PC-3 (cell line): ENCODE measurements at regions not wholly inside any gene's neighbourhood (a gene's known extent, or its start where the extent isn't known, plus 50 kb on each side); places are given as distances from the start of the nearest gene placed in this dataset.

ENCODE experiments used
- ATAC-seq: fragments of 200-7000 bp; cut with Tn5 transposase; 2 replicates; pipeline ENCODE4 v1.9.1; 2020; ENCODE audit warnings: mild to moderate bottlenecking, moderate library complexity
- BruUV-seq: library from RNA; stranded (reverse); fragments of 400-500 nt; replicated peaks from 2 replicates; lab custom pipeline; 2021; lab: Mats Ljungman, UMichigan
- CTCF ChIA-PET: fragments of 300-600 bp; sonication (Branson Sonifier 250); formaldehyde crosslinking; loops from one replicate; lab custom pipeline; 2022; ENCODE audit warnings: antibody characterized with exemption; lab: Charles Lee
- POLR2A ChIA-PET: fragments of 300-600 bp; sonication (Branson Sonifier 250); formaldehyde crosslinking; loops from one replicate; lab custom pipeline; 2022; ENCODE audit warnings: antibody characterized with exemption; ENCODE audit not compliant: unreplicated experiment; lab: Charles Lee
- DNase-seq: peaks from one replicate; pipeline ENCODE4 v3.0.0-alpha.2; 2015
- H2AFZ ChIP-seq: fragments of 300-600 bp; sonication (generic); 2 replicates; pipeline ENCODE4 v1.6.0; 2016; ENCODE audit warnings: antibody characterized with exemption, low read length
- H3F3A ChIP-seq: fragments of 300-600 bp; sonication (generic); one replicate; pipeline ENCODE4 v1.6.0; 2017; ENCODE audit warnings: antibody characterized with exemption, low read length, control low read depth, mild to moderate bottlenecking; ENCODE audit not compliant: unreplicated experiment
- H3K27ac ChIP-seq: fragments of 300-600 bp; sonication (generic); 2 replicates; pipeline ENCODE4 v1.5.1; 2016; ENCODE audit warnings: mild to moderate bottlenecking, low read length
- H3K27me3 ChIP-seq: fragments of 300-600 bp; sonication (generic); 2 replicates; pipeline ENCODE4 v1.6.1; 2016; ENCODE audit warnings: low read length, mixed read lengths
- H3K36me3 ChIP-seq: fragments of 300-600 bp; sonication (generic); 2 replicates; pipeline ENCODE4 v1.6.1; 2016; ENCODE audit warnings: low read depth, mixed run types, low read length, mixed read lengths
- H3K4me1 ChIP-seq: fragments of 300-600 bp; sonication (generic); 2 replicates; pipeline ENCODE4 v1.5.1; 2016; ENCODE audit warnings: low read length; ENCODE audit not compliant: insufficient read depth
- H3K4me2 ChIP-seq: fragments of 300-600 bp; sonication (generic); 2 replicates; pipeline ENCODE4 v1.6.0; 2016; ENCODE audit warnings: low read length
- H3K4me3 ChIP-seq: fragments of 300-600 bp; sonication (generic); 2 replicates; pipeline ENCODE4 v1.5.1; 2016; ENCODE audit warnings: mild to moderate bottlenecking, low read length, mixed read lengths
- H3K79me2 ChIP-seq: fragments of 300-600 bp; sonication (generic); 2 replicates; pipeline ENCODE4 v1.6.1; 2017; ENCODE audit warnings: low read length, mixed read lengths
- H3K9ac ChIP-seq: fragments of 300-600 bp; sonication (generic); 2 replicates; pipeline ENCODE4 v1.6.0; 2016; ENCODE audit warnings: mild to moderate bottlenecking, low read length
- H3K9me2 ChIP-seq: fragments of 300-600 bp; sonication (generic); replicated peaks from 2 replicates; pipeline ENCODE4 v1.6.1; 2016; ENCODE audit warnings: mixed run types, low read length, mixed read lengths
- H3K9me3 ChIP-seq: fragments of 300-600 bp; sonication (generic); 2 replicates; pipeline ENCODE4 v1.6.1; 2016; ENCODE audit warnings: low read length, mixed read lengths
- H4K20me1 ChIP-seq: fragments of 300-600 bp; sonication (generic); 2 replicates; pipeline ENCODE4 v1.6.1; 2016; ENCODE audit warnings: low read length, mixed read lengths
- EZH2 ChIP-seq: fragments of 300-600 bp; sonication (generic); IDR thresholded peaks from one replicate; pipeline ENCODE4 v1.6.1; 2017; ENCODE audit warnings: antibody characterized with exemption, mild to moderate bottlenecking, low read length; ENCODE audit not compliant: unreplicated experiment
- EZH2phosphoT487 ChIP-seq: fragments of 300-600 bp; sonication (generic); IDR thresholded peaks from 2 replicates; pipeline ENCODE4 v1.6.1; 2018; ENCODE audit warnings: mild to moderate bottlenecking, antibody characterized with exemption, low read length, borderline replicate concordance
- intact Hi-C: fragments of 100-400 bp; cut with micrococcal nuclease; formaldehyde crosslinking; loops from 2 replicates; pipeline ENCODE4 v1.9.0; 2023
- TF ChIP-seq, protein P1 (sequence below): fragments of 300-600 bp; sonication (generic); conservative IDR thresholded peaks from 2 replicates; pipeline ENCODE4 v1.5.1; 2017; ENCODE audit warnings: antibody characterized with exemption, low read depth, mild to moderate bottlenecking, low read length

GRCh38 chr20:19115581-19115980, 96.9 kb upstream of the SLC24A3 start:
- POLR2A ChIA-PET, result no interaction called here
- no peak overlapping the region for H3K4me3 ChIP-seq
- DNase-seq (no peak), ATAC-seq (no peak)
- no TSS peak for BruUV-seq
- no peak overlapping the region for H3K9ac ChIP-seq
- TF ChIP-seq EZH2, result no peak
- no peak for TF ChIP-seq EZH2phosphoT487
- TF ChIP-seq, protein P1, sequence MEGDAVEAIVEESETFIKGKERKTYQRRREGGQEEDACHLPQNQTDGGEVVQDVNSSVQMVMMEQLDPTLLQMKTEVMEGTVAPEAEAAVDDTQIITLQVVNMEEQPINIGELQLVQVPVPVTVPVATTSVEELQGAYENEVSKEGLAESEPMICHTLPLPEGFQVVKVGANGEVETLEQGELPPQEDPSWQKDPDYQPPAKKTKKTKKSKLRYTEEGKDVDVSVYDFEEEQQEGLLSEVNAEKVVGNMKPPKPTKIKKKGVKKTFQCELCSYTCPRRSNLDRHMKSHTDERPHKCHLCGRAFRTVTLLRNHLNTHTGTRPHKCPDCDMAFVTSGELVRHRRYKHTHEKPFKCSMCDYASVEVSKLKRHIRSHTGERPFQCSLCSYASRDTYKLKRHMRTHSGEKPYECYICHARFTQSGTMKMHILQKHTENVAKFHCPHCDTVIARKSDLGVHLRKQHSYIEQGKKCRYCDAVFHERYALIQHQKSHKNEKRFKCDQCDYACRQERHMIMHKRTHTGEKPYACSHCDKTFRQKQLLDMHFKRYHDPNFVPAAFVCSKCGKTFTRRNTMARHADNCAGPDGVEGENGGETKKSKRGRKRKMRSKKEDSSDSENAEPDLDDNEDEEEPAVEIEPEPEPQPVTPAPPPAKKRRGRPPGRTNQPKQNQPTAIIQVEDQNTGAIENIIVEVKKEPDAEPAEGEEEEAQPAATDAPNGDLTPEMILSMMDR, result no peak
- no peaks in the 10 kb centered on the region for H3F3A ChIP-seq
- CTCF ChIA-PET, result no interaction called here
- no peaks in the 10 kb centered on the region for H3K9me3 ChIP-seq
- H3K79me2 ChIP-seq, result no peaks in the 10 kb centered on the region
- H3K4me2 ChIP-seq, result no peak overlapping the region
- H3K27me3 ChIP-seq, result no peaks in the 10 kb centered on the region; the same call in 1 of the 2 replicates
- peaks cover 4% of the 10 kb centered on the region; the same call in 1 of the 2 replicates for H3K4me1 ChIP-seq
- no peaks in the 10 kb centered on the region for H3K36me3 ChIP-seq
- intact Hi-C loops, result no loop called here
- H3K9me2 ChIP-seq, result no peaks in the 10 kb centered on the region
- H4K20me1 ChIP-seq, result no peaks in the 10 kb centered on the region
- no peak overlapping the region for H3K27ac ChIP-seq
- no peak overlapping the region for H2AFZ ChIP-seq

- Histone ChIP-seq H3K79me2 (no peaks in the 10 kb centered on the region), H4K20me1 (no peaks in the 10 kb centered on the region), H3K4me3 (no peak overlapping the region), H3K4me2 (no peak overlapping the region), H3K4me1 (no peaks in the 10 kb centered on the region), H3K9me3 (no peaks in the 10 kb centered on the region), H3K36me3 (no peaks in the 10 kb centered on the region), H2AFZ (no peak overlapping the region), H3F3A (no peaks in the 10 kb centered on the region), H3K9me2 (no peaks in the 10 kb centered on the region), H3K27ac (no peak overlapping the region), H3K27me3 (peaks cover 11% of the 10 kb centered on the region), H3K9ac (no peak overlapping the region)
- DNase-seq (no peak), ATAC-seq (no peak)
- ChIA-PET POLR2A (no interaction called here), CTCF (no interaction called here)
- intact Hi-C loops, result no loop called here
- BruUV-seq, result no TSS peak
- no peak for TF ChIP-seq EZH2
- no peak for TF ChIP-seq EZH2phosphoT487
- TF ChIP-seq, protein P1, result no peak
Measured at GRCh38 chr20:19120011-19120410, 92.4 kb upstream of the SLC24A3 start.

DNA sequence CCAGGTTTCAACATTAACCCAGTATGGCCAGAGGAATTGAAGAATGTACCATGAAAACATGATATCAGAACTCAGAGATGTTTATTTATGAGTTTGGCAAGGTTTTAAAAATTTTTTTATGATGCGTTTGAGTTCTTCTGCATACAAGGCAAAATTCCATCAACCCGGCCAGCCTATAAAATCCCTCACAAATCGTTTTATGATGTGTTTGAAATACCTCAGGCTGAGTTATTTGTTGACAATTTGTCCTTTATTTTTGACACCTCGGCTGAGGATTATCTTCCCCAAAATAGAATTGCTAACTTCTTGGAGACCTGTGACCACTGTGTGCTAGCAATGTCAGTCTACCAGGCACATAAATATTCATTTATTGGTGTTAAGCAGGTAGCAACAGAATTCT, 91.9 kb upstream of the SLC24A3 start:
- Histone ChIP-seq H3K9me2 (no peaks in the 10 kb centered on the region), H3K4me2 (no peak overlapping the region), H3F3A (no peaks in the 10 kb centered on the region), H2AFZ (no peak overlapping the region), H3K9ac (no peak overlapping the region), H3K79me2 (no peaks in the 10 kb centered on the region), H3K36me3 (no peaks in the 10 kb centered on the region), H3K9me3 (no peaks in the 10 kb centered on the region), H3K27ac (no peak overlapping the region), H4K20me1 (no peaks in the 10 kb centered on the region), H3K27me3 (peaks cover 11% of the 10 kb centered on the region), H3K4me1 (no peaks in the 10 kb centered on the region), H3K4me3 (no peak overlapping the region)
- no TSS peak for BruUV-seq
- intact Hi-C loops, result no loop called here
- ATAC-seq, result no peak
- DNase-seq, result peak; percentile 36
- POLR2A ChIA-PET, result no interaction called here
- TF ChIP-seq, protein P1, result no peak
- TF ChIP-seq EZH2 (no peak), EZH2phosphoT487 (no peak)
- CTCF ChIA-PET, result no interaction called here
